H1 (cell line): ENCODE measurements at regions not wholly inside any gene's neighbourhood (a gene's known extent, or its start where the extent isn't known, plus 50 kb on each side); places are given as distances from the start of the nearest gene placed in this dataset.

Experiments used
- CTCF ChIA-PET: fragments of 300-600 bp; sonication (Branson Sonifier 250); formaldehyde crosslinking; loops from one replicate; lab custom pipeline; 2021; ENCODE audit not compliant: partially characterized antibody; lab: Charles Lee
- POLR2A ChIA-PET: fragments of 300-600 bp; sonication (Branson Sonifier 250); formaldehyde crosslinking; loops from one replicate; lab custom pipeline; 2021; ENCODE audit warnings: inconsistent platforms; ENCODE audit not compliant: partially characterized antibody; lab: Charles Lee
- DNase-seq, 2 experiments: peaks; one replicate each; pipeline versions ENCODE4 v3.0.0 to v3.0.0-alpha.2; 2010 to 2022; ENCODE audit warnings: low spot score in 2 of 2, low read depth in 1 of 2, mixed read lengths in 1 of 2
- FAIRE-seq: peaks from 2 replicates; lab custom pipeline; 2011; peaks lifted over from hg19 to GRCh38; lab: Jason Lieb, UNC
- H2AFZ ChIP-seq: 2 replicates; pipeline ENCODE4 v1.8.1; 2012; ENCODE audit warnings: low read length, inconsistent platforms
- H2AK5ac ChIP-seq: 2 replicates; pipeline ENCODE4 v1.6.1; 2013; ENCODE audit warnings: low read depth, low read length
- H2BK120ac ChIP-seq: replicated peaks from 2 replicates; pipeline ENCODE3; 2013; ENCODE audit warnings: low read depth, low read length, inconsistent platforms
- H2BK12ac ChIP-seq: 2 replicates; pipeline ENCODE4 v1.6.1; 2013; ENCODE audit warnings: low read depth, low read length
- H2BK15ac ChIP-seq: 2 replicates; pipeline ENCODE4 v1.6.1; 2013; ENCODE audit warnings: low read length
- H2BK20ac ChIP-seq: 2 replicates; pipeline ENCODE4 v1.6.1; 2013; ENCODE audit warnings: low read length
- H2BK5ac ChIP-seq: 2 replicates; pipeline ENCODE4 v1.6.1; 2013; ENCODE audit warnings: low read depth, low read length
- H3K14ac ChIP-seq: 2 replicates; pipeline ENCODE4 v1.6.1; 2013; ENCODE audit warnings: inconsistent platforms; ENCODE audit not compliant: insufficient read length
- H3K18ac ChIP-seq: 2 replicates; pipeline ENCODE4 v1.6.1; 2013; ENCODE audit warnings: low read length; ENCODE audit errors: extremely low read depth
- H3K23ac ChIP-seq: 2 replicates; pipeline ENCODE4 v1.6.1; 2013; ENCODE audit warnings: inconsistent platforms; ENCODE audit not compliant: insufficient read length
- H3K23me2 ChIP-seq: 2 replicates; pipeline ENCODE4 v1.6.1; 2013; ENCODE audit warnings: low read depth, low read length
- H3K27ac ChIP-seq: 2 replicates; pipeline ENCODE4 v1.6.1; 2011; ENCODE audit warnings: low read depth, low read length, inconsistent platforms
- H3K27me3 ChIP-seq, 4 experiments: replicated peaks in 1 of 4; 1 replicate in 1 of 4; 2 replicates in 3 of 4; pipeline versions ENCODE4 v1.6.1 to v1.8.1; 2011 to 2013; ENCODE audit warnings: low read length in 3 of 4, mild to moderate bottlenecking in 3 of 4, inconsistent platforms in 2 of 4, mixed read lengths in 2 of 4, moderate library complexity in 1 of 4; ENCODE audit not compliant: control insufficient read depth in 3 of 4, insufficient read depth in 3 of 4; ENCODE audit errors: extremely low read depth in 1 of 4
- H3K36me3 ChIP-seq, 4 experiments: 2 replicates each; pipeline versions ENCODE4 v1.6.1 to v1.8.1; 2011 to 2013; ENCODE audit warnings: mild to moderate bottlenecking in 4 of 4, low read length in 3 of 4, moderate library complexity in 2 of 4, control low read depth in 1 of 4, inconsistent platforms in 1 of 4; ENCODE audit not compliant: insufficient read depth in 4 of 4, control insufficient read depth in 2 of 4
- H3K4ac ChIP-seq: replicated peaks from 2 replicates; pipeline ENCODE3; 2013; ENCODE audit warnings: low read length, low read depth, mixed read lengths, inconsistent platforms; ENCODE audit not compliant: insufficient read length
- H3K4me1 ChIP-seq, 4 experiments: replicated peaks in 1 of 4; 1 replicate in 1 of 4; 2 replicates in 3 of 4; pipeline versions ENCODE4 v1.6.1 to v1.8.1; 2011 to 2013; ENCODE audit warnings: low read length in 3 of 4, inconsistent platforms in 2 of 4, mixed read lengths in 1 of 4; ENCODE audit not compliant: insufficient read depth in 4 of 4, control insufficient read depth in 3 of 4
- H3K4me2 ChIP-seq, 2 experiments: 2 replicates each; pipeline versions ENCODE4 v1.6.1 to v1.8.1; 2011 to 2013; ENCODE audit warnings: low read depth in 2 of 2, low read length in 2 of 2, control low read depth in 1 of 2, inconsistent platforms in 1 of 2, mild to moderate bottlenecking in 1 of 2; ENCODE audit not compliant: insufficient read depth in 1 of 2
- H3K4me3 ChIP-seq, 4 experiments: fragments of 200-600, 300-600 bp in 1 of 4; sonication (generic), shearing (Covaris generic), sonication (Bioruptor Twin) in 1 of 4; 2 replicates each; pipeline versions ENCODE4 v1.5.1 to v1.8.1; 2011 to 2016; ENCODE audit warnings: low read length in 4 of 4, low read depth in 3 of 4, control low read depth in 2 of 4, inconsistent platforms in 2 of 4, mild to moderate bottlenecking in 2 of 4, mixed read lengths in 1 of 4, moderate library complexity in 1 of 4; ENCODE audit not compliant: insufficient read depth in 2 of 4; ENCODE audit errors: extremely low read depth in 1 of 4
- H3K56ac ChIP-seq: replicated peaks from 2 replicates; pipeline ENCODE3; 2013; ENCODE audit warnings: low read depth, mild to moderate bottlenecking, mixed read lengths, low read length, inconsistent platforms; ENCODE audit not compliant: insufficient read length
- H3K79me1 ChIP-seq: 2 replicates; pipeline ENCODE4 v1.6.1; 2013; ENCODE audit warnings: low read depth, low read length, control low read depth
- H3K79me2 ChIP-seq, 2 experiments: 2 replicates each; pipeline versions ENCODE4 v1.6.1 to v1.8.1; 2012 to 2013; ENCODE audit warnings: low read length in 2 of 2, mild to moderate bottlenecking in 2 of 2, inconsistent platforms in 1 of 2; ENCODE audit not compliant: insufficient read depth in 2 of 2, control insufficient read depth in 1 of 2
- H3K9ac ChIP-seq, 4 experiments: replicated peaks in 1 of 4; 1 replicate in 1 of 4; 2 replicates in 3 of 4; pipeline versions ENCODE4 v1.6.1 to v1.8.1; 2011 to 2013; ENCODE audit warnings: low read depth in 3 of 4, low read length in 3 of 4, control low read depth in 2 of 4, mild to moderate bottlenecking in 2 of 4, moderate library complexity in 2 of 4, inconsistent platforms in 1 of 4; ENCODE audit errors: extremely low read depth in 1 of 4
- H3K9me3 ChIP-seq, 2 experiments: 2 replicates each; pipeline versions ENCODE4 v1.6.1 to v1.8.1; 2012 to 2013; ENCODE audit warnings: mild to moderate bottlenecking in 2 of 2, moderate library complexity in 2 of 2, control low read depth in 1 of 2, inconsistent platforms in 1 of 2, low read depth in 1 of 2, low read length in 1 of 2, mixed read lengths in 1 of 2; ENCODE audit not compliant: insufficient read depth in 2 of 2
- H4K20me1 ChIP-seq, 2 experiments: replicated peaks in 1 of 2; 2 replicates each; pipeline versions ENCODE3 to v1.8.1; 2011 to 2013; ENCODE audit warnings: inconsistent platforms in 2 of 2, low read length in 2 of 2, mild to moderate bottlenecking in 1 of 2; ENCODE audit not compliant: insufficient read depth in 2 of 2, control insufficient read depth in 1 of 2
- H4K5ac ChIP-seq: 2 replicates; pipeline ENCODE4 v1.6.1; 2013; ENCODE audit warnings: low read length, low read depth, mixed read lengths, inconsistent platforms; ENCODE audit not compliant: insufficient read length
- H4K8ac ChIP-seq: 2 replicates; pipeline ENCODE4 v1.8.0; 2013; ENCODE audit warnings: mild to moderate bottlenecking, moderate library complexity, low read length, inconsistent platforms; ENCODE audit not compliant: insufficient read depth; ENCODE audit errors: extremely low read depth
- H4K91ac ChIP-seq: replicated peaks from 2 replicates; pipeline ENCODE3; 2013; ENCODE audit warnings: low read length, mixed read lengths, inconsistent platforms; ENCODE audit not compliant: insufficient read length
- BACH1 ChIP-seq: IDR thresholded peaks from 2 replicates; pipeline ENCODE4 v1.6.1; 2012; ENCODE audit warnings: low read length, improper control_type of control experiment
- E2F6 ChIP-seq: IDR thresholded peaks from 2 replicates; pipeline ENCODE4 v1.6.1; 2012; ENCODE audit warnings: inconsistent platforms
- EP300 ChIP-seq, 2 experiments: IDR thresholded peaks; 1 replicate in 1 of 2; 2 replicates in 1 of 2; pipeline ENCODE4 v1.6.1; 2011 to 2012; ENCODE audit warnings: low read depth in 2 of 2, low read length in 2 of 2, mild to moderate bottlenecking in 2 of 2, borderline replicate concordance in 1 of 2, inconsistent platforms in 1 of 2, moderate library complexity in 1 of 2
- EZH2 ChIP-seq: fragments of 200-600 bp; sonication (generic); IDR thresholded peaks from 2 replicates; pipeline ENCODE4 v1.7.1; 2012; ENCODE audit warnings: low read depth, mild to moderate bottlenecking, moderate library complexity, low read length, inconsistent platforms; ENCODE audit not compliant: severe bottlenecking
- FOSL1 ChIP-seq: IDR thresholded peaks from 2 replicates; pipeline ENCODE4 v1.6.1; 2011; ENCODE audit warnings: mild to moderate bottlenecking, low read depth, low read length, moderate library complexity; ENCODE audit not compliant: insufficient read depth
- JUN ChIP-seq: IDR thresholded peaks from 2 replicates; pipeline ENCODE4 v1.6.1; 2011; ENCODE audit warnings: low read depth, mild to moderate bottlenecking, improper control_type of control experiment, low read length
- JUND ChIP-seq: IDR thresholded peaks from 2 replicates; pipeline ENCODE4 v1.6.1; 2011; ENCODE audit warnings: mild to moderate bottlenecking, improper control_type of control experiment, low read length
- MAFK ChIP-seq: IDR thresholded peaks from 2 replicates; pipeline ENCODE4 v1.6.1; 2012; ENCODE audit warnings: low read depth, mild to moderate bottlenecking, improper control_type of control experiment, low read length
- POLR2A ChIP-seq, 2 experiments: IDR thresholded peaks; 1 replicate in 1 of 2; 2 replicates in 1 of 2; pipeline ENCODE4 v1.6.1; 2011; ENCODE audit warnings: low read depth in 2 of 2, low read length in 2 of 2, mild to moderate bottlenecking in 2 of 2; ENCODE audit errors: control extremely low read depth in 1 of 2
- RAD21 ChIP-seq, 2 experiments: IDR thresholded peaks in 1 of 2; conservative IDR thresholded peaks in 1 of 2; 2 replicates each; pipeline ENCODE4 v1.6.1; 2011; ENCODE audit warnings: low read depth in 2 of 2, low read length in 2 of 2, improper control_type of control experiment in 1 of 2, inconsistent platforms in 1 of 2, mild to moderate bottlenecking in 1 of 2, moderate library complexity in 1 of 2
- SAP30 ChIP-seq: fragments of 300-600 bp; sonication (generic); IDR thresholded peaks from 2 replicates; pipeline ENCODE4 v1.7.1; 2012; ENCODE audit warnings: low read length, moderate library complexity, mild to moderate bottlenecking, inconsistent platforms; ENCODE audit not compliant: insufficient read depth, insufficient replicate concordance
- SP2 ChIP-seq: IDR thresholded peaks from 2 replicates; pipeline ENCODE4 v1.6.1; 2012; ENCODE audit warnings: mild to moderate bottlenecking, low read length, inconsistent platforms
- WGBS, 2 experiments: shearing (Covaris generic) in 1 of 2; methylation state at CpG; one replicate each; pipeline versions ENCODE4 v1.1.6 to v1.1.7; 2013 to 2015; ENCODE audit warnings: low lambda C conversion rate in 2 of 2, mixed read lengths in 2 of 2, inconsistent platforms in 1 of 2, low coverage in 1 of 2, missing lambda C conversion rate in 1 of 2; ENCODE audit not compliant: insufficient replicate concordance in 2 of 2, insufficient coverage in 1 of 2, insufficient read length in 1 of 2; ENCODE audit errors: extremely low coverage in 1 of 2, missing lambda C conversion rate in 1 of 2; 5-methylcytosine and 5-hydroxymethylcytosine counted together
- TF ChIP-seq, protein P1 (sequence below): IDR thresholded peaks from 2 replicates; pipeline ENCODE4 v1.6.1; 2011; ENCODE audit warnings: low read length, improper control_type of control experiment

- Histone ChIP-seq H3K4me2 (no peak overlapping the region), H4K91ac (no peak overlapping the region), H3K4me3 (no peak overlapping the region), H4K5ac (no peak overlapping the region), H3K9ac (no peak overlapping the region), H3K18ac (no peak overlapping the region), H2BK5ac (no peak overlapping the region), H2BK20ac (no peak overlapping the region), H2AK5ac (no peak overlapping the region), H3K79me1 (no peaks in the 10 kb centered on the region), H4K8ac (no peak overlapping the region), H3K36me3 (no peaks in the 10 kb centered on the region), H4K20me1 (no peaks in the 10 kb centered on the region), H3K27me3 (no peaks in the 10 kb centered on the region), H2BK12ac (no peak overlapping the region), H2BK120ac (no peak overlapping the region), H3K4me1 (no peaks in the 10 kb centered on the region), H3K23ac (no peak overlapping the region), H3K4ac (no peak overlapping the region), H3K14ac (no peak overlapping the region), H2AFZ (no peak overlapping the region), H3K56ac (no peak overlapping the region), H3K27ac (no peak overlapping the region), H3K23me2 (no peaks in the 10 kb centered on the region), H2BK15ac (no peak overlapping the region), H3K9me3 (no peaks in the 10 kb centered on the region), H3K79me2 (no peaks in the 10 kb centered on the region)
- FAIRE-seq (no peak), DNase-seq (no peak)
- ChIA-PET CTCF (interaction anchor here (1.0 kb wide), 1 partner anchor 597 kb away, joined by 4 read pairs; no protein-coding TSS in a partner anchor), POLR2A (no interaction called here)
- WGBS, 2 experiments, result 90% methylated on average over 2 of the region's 2 CpGs; no CpG with 5 or more reads in 1 of the 2 experiments
- TF ChIP-seq JUN, result no peak
- no peak for TF ChIP-seq SP2
- no peak for TF ChIP-seq EP300 (IDR thresholded peaks at IDR 0.05; ENCODE audit: borderline replicate concordance in 1 of 2, low read depth in 2 of 2, low read length in 2 of 2)
- TF ChIP-seq, protein P1, sequence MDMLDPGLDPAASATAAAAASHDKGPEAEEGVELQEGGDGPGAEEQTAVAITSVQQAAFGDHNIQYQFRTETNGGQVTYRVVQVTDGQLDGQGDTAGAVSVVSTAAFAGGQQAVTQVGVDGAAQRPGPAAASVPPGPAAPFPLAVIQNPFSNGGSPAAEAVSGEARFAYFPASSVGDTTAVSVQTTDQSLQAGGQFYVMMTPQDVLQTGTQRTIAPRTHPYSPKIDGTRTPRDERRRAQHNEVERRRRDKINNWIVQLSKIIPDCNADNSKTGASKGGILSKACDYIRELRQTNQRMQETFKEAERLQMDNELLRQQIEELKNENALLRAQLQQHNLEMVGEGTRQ, result no peak
- no peak for TF ChIP-seq SAP30
- no peak for TF ChIP-seq JUND
- TF ChIP-seq BACH1, result no peak
- no peak for TF ChIP-seq MAFK
- no peak for TF ChIP-seq POLR2A (IDR thresholded peaks at IDR 0.05; ENCODE audit: control extremely low read depth in 1 of 2, low read depth in 2 of 2, low read length in 2 of 2)
- no peak for TF ChIP-seq FOSL1
- TF ChIP-seq RAD21 (IDR thresholded peaks at IDR 0.05 in 1 of 2, conservative IDR thresholded peaks at IDR 0.05 in 1 of 2; ENCODE audit: low read depth in 2 of 2, low read length in 2 of 2), result no peak
- no peak for TF ChIP-seq EZH2
- TF ChIP-seq E2F6, result no peak
These were observed 636.3 kb downstream of the LTN1 start for GRCh38 chr21:28356422-28356821.
